ENCODE measurements at regions not wholly inside any gene's neighbourhood (a gene's known extent, or its start where the extent isn't known, plus 50 kb on each side); places are given as distances from the start of the nearest gene placed in this dataset.
A peak's percentile ranks its signal among the peaks of the same experiment; 100 is the strongest.

- H4K20me1 ChIP-seq, result peaks cover 0 to 8% (median 0%) of the 10 kb centered on the region in 11 experiments; a peak in 1 of 22 replicates
- peaks cover 0 to 22% (median 8%) of the 10 kb centered on the region in 10 experiments; a peak in 8 of 20 replicates for H3K4me1 ChIP-seq
- H3K4me2 ChIP-seq, result peak overlapping the region in 3 of 11 experiments; percentile 8 to 19 (median 14); a peak in 4 of 22 replicates
- H3K27ac ChIP-seq, result no peak overlapping the region
- H3K9ac ChIP-seq, result no peak overlapping the region
- H3K27me3 ChIP-seq, result no peaks in the 10 kb centered on the region
- H3K9me3 ChIP-seq (replicated peaks in 1 of 11), result no peaks in the 10 kb centered on the region
- peaks cover 0 to 10% (median 0%) of the 10 kb centered on the region in 11 experiments; a peak in 2 of 22 replicates for H3K36me3 ChIP-seq
- TF ChIP-seq Cebpa-rat (IDR thresholded peaks at IDR 0.05), result no peak
- no peak overlapping the region for H3K4me3 ChIP-seq
These were observed 153.9 kb upstream of the TIAM1 start for GRCh38 chr21:31497914-31498313.

- H3K27ac ChIP-seq, result no peak overlapping the region
- H3K4me2 ChIP-seq, result no peak overlapping the region
- TF ChIP-seq Cebpa-rat (IDR thresholded peaks at IDR 0.05), result no peak
- H3K4me3 ChIP-seq, result no peak overlapping the region
- peaks cover 0 to 9% (median 6%) of the 10 kb centered on the region in 10 experiments; a peak in 8 of 20 replicates for H3K4me1 ChIP-seq
- H3K36me3 ChIP-seq, result peaks cover 0 to 19% (median 0%) of the 10 kb centered on the region in 11 experiments; a peak in 2 of 22 replicates
- H4K20me1 ChIP-seq, result peaks cover 0 to 8% (median 0%) of the 10 kb centered on the region in 11 experiments; a peak in 1 of 22 replicates
- H3K9ac ChIP-seq, result no peak overlapping the region
- H3K27me3 ChIP-seq, result no peaks in the 10 kb centered on the region
- peaks cover 0 to 16% (median 12%) of the 10 kb centered on the region in 11 experiments; a peak in 19 of 22 replicates for H3K9me3 ChIP-seq (replicated peaks in 1 of 11)
These were observed 149.4 kb upstream of the TIAM1 start for GRCh38 chr21:31493350-31493880.

- Histone ChIP-seq H3K27ac (no peak overlapping the region), H3K4me1 (no peaks in the 10 kb centered on the region), H3K9me3 (replicated peaks in 1 of 11) (peaks cover 4 to 30% (median 26%) of the 10 kb centered on the region in 11 experiments; a peak in 20 of 22 replicates), H3K4me2 (no peak overlapping the region), H3K27me3 (no peaks in the 10 kb centered on the region), H3K36me3 (peaks cover 0 to 31% (median 5%) of the 10 kb centered on the region in 11 experiments; a peak in 9 of 22 replicates), H3K9ac (no peak overlapping the region), H3K4me3 (no peak overlapping the region), H4K20me1 (no peaks in the 10 kb centered on the region)
- no peak for TF ChIP-seq Cebpa-rat (IDR thresholded peaks at IDR 0.05)
These were observed 147.6 kb upstream of the TIAM1 start for GRCh38 chr21:31491617-31492016.

- no peak overlapping the region for H3K4me3 ChIP-seq
- H3K9ac ChIP-seq, result no peak overlapping the region
- no peaks in the 10 kb centered on the region for H3K4me1 ChIP-seq
- no peaks in the 10 kb centered on the region for H4K20me1 ChIP-seq
- no peaks in the 10 kb centered on the region for H3K27me3 ChIP-seq
- no peak overlapping the region for H3K27ac ChIP-seq
- TF ChIP-seq Cebpa-rat (IDR thresholded peaks at IDR 0.05), result no peak
- H3K4me2 ChIP-seq, result no peak overlapping the region
- H3K9me3 ChIP-seq (replicated peaks in 1 of 11), result peaks cover 16 to 42% (median 38%) of the 10 kb centered on the region in 11 experiments
- peaks cover 0 to 39% (median 16%) of the 10 kb centered on the region in 11 experiments; a peak in 13 of 22 replicates for H3K36me3 ChIP-seq
These were observed 146.4 kb upstream of the TIAM1 start for GRCh38 chr21:31490443-31490842.

- Histone ChIP-seq H3K4me1 (no peaks in the 10 kb centered on the region), H3K4me3 (no peak overlapping the region), H3K9me3 (replicated peaks in 1 of 11) (peaks cover 23 to 49% (median 45%) of the 10 kb centered on the region in 11 experiments), H3K27me3 (no peaks in the 10 kb centered on the region), H3K9ac (no peak overlapping the region), H4K20me1 (no peaks in the 10 kb centered on the region), H3K27ac (no peak overlapping the region), H3K36me3 (peaks cover 0 to 39% (median 21%) of the 10 kb centered on the region in 11 experiments; a peak in 13 of 22 replicates), H3K4me2 (no peak overlapping the region)
- TF ChIP-seq Cebpa-rat (IDR thresholded peaks at IDR 0.05), result no peak
These were observed 145.7 kb upstream of the TIAM1 start for GRCh38 chr21:31489726-31490125.

GRCh38 chr21:31489014-31489413 is 145.0 kb upstream of the TIAM1 start:
- TF ChIP-seq Cebpa-rat (IDR thresholded peaks at IDR 0.05), result no peak
- H3K4me3 ChIP-seq, result no peak overlapping the region
- H3K36me3 ChIP-seq, result peaks cover 0 to 45% (median 21%) of the 10 kb centered on the region in 11 experiments; a peak in 14 of 22 replicates
- H3K9ac ChIP-seq, result no peak overlapping the region
- no peaks in the 10 kb centered on the region for H3K27me3 ChIP-seq
- no peak overlapping the region for H3K4me2 ChIP-seq
- H3K9me3 ChIP-seq (replicated peaks in 1 of 11), result peaks cover 30 to 56% (median 52%) of the 10 kb centered on the region in 11 experiments
- H4K20me1 ChIP-seq, result no peaks in the 10 kb centered on the region
- H3K27ac ChIP-seq, result no peak overlapping the region
- no peaks in the 10 kb centered on the region for H3K4me1 ChIP-seq

- no peak overlapping the region for H3K27ac ChIP-seq
These were observed 140.2 kb upstream of the TIAM1 start for GRCh38 chr21:31484219-31484618.

GRCh38 chr21:31483146-31483545 is 139.1 kb upstream of the TIAM1 start:
- H3K4me2 ChIP-seq, result no peak overlapping the region
- H3K4me1 ChIP-seq, result no peaks in the 10 kb centered on the region
- no peak overlapping the region for H3K9ac ChIP-seq
- peaks cover 0 to 65% (median 45%) of the 10 kb centered on the region in 11 experiments; a peak in 18 of 22 replicates for H3K36me3 ChIP-seq
- H3K27me3 ChIP-seq, result no peaks in the 10 kb centered on the region
- H3K9me3 ChIP-seq (replicated peaks in 1 of 11), result peaks cover 69 to 84% (median 76%) of the 10 kb centered on the region in 11 experiments
- no peak for TF ChIP-seq Cebpa-rat (IDR thresholded peaks at IDR 0.05)
- no peak overlapping the region for H3K27ac ChIP-seq
- H4K20me1 ChIP-seq, result no peaks in the 10 kb centered on the region
- no peak overlapping the region for H3K4me3 ChIP-seq

More at GRCh38 chr21:31484219-31484618, 140.2 kb upstream of the TIAM1 start:
- Histone ChIP-seq H3K9ac (no peak overlapping the region), H3K36me3 (peaks cover 0 to 66% (median 45%) of the 10 kb centered on the region in 11 experiments; a peak in 18 of 22 replicates), H3K27me3 (no peaks in the 10 kb centered on the region), H3K4me2 (no peak overlapping the region), H3K4me1 (no peaks in the 10 kb centered on the region), H3K9me3 (replicated peaks in 1 of 11) (peaks cover 69 to 92% (median 79%) of the 10 kb centered on the region in 11 experiments), H4K20me1 (no peaks in the 10 kb centered on the region), H3K4me3 (no peak overlapping the region)
- TF ChIP-seq Cebpa-rat (IDR thresholded peaks at IDR 0.05), result no peak

GRCh38 chr21:31482460-31482859 is 138.4 kb upstream of the TIAM1 start:
- no peak for TF ChIP-seq Cebpa-rat (IDR thresholded peaks at IDR 0.05)
- H3K27ac ChIP-seq, result no peak overlapping the region
- H3K9ac ChIP-seq, result no peak overlapping the region
- H3K27me3 ChIP-seq, result no peaks in the 10 kb centered on the region
- peaks cover 64 to 78% (median 70%) of the 10 kb centered on the region in 11 experiments for H3K9me3 ChIP-seq (replicated peaks in 1 of 11)
- no peak overlapping the region for H3K4me3 ChIP-seq
- no peaks in the 10 kb centered on the region for H4K20me1 ChIP-seq
- H3K4me1 ChIP-seq, result peaks cover 0 to 3% (median 0%) of the 10 kb centered on the region in 10 experiments; a peak in 1 of 20 replicates
- peaks cover 0 to 62% (median 45%) of the 10 kb centered on the region in 11 experiments; a peak in 18 of 22 replicates for H3K36me3 ChIP-seq
- H3K4me2 ChIP-seq, result no peak overlapping the region

Data from BLaER1 treated with 17β-estradiol and CSF1 and Interleukin-3, amounts not matched to agents 10 nM and 100 nM (cell line).